ENCODE measurements at regions not wholly inside any gene's neighbourhood (a gene's known extent, or its start where the extent isn't known, plus 50 kb on each side); places are given as distances from the start of the nearest gene placed in this dataset. TPM values are rescaled to one million over a fixed set of nuclear protein-coding genes. Genes with fewer than 3 reads are reported as not detected.

DNA sequence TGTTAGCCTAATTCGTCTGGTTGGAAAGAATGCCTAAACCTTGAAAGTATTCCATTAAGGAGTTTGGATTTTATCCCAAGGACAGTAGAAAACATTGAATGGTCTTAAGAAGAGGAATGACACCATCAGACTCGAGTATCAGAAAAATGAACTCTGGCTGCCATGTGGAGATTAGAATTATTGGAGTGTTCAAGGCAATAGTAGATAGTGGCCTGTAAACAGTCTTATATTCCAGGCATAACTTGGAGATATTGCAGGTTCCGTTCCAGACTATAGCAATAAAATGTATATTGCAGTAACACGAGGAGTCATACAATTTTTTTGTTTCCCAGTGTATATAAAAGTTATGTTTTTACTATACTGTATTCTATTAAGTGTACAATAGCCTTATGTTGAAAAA lies 130.9 kb downstream of the GDAP2 start:
- no peak for DNase-seq (ENCODE audit: low read depth)
- no peak overlapping the region for H3K4me3 ChIP-seq (ENCODE audit: low read depth, low read length)
- TF ChIP-seq, protein P1, sequence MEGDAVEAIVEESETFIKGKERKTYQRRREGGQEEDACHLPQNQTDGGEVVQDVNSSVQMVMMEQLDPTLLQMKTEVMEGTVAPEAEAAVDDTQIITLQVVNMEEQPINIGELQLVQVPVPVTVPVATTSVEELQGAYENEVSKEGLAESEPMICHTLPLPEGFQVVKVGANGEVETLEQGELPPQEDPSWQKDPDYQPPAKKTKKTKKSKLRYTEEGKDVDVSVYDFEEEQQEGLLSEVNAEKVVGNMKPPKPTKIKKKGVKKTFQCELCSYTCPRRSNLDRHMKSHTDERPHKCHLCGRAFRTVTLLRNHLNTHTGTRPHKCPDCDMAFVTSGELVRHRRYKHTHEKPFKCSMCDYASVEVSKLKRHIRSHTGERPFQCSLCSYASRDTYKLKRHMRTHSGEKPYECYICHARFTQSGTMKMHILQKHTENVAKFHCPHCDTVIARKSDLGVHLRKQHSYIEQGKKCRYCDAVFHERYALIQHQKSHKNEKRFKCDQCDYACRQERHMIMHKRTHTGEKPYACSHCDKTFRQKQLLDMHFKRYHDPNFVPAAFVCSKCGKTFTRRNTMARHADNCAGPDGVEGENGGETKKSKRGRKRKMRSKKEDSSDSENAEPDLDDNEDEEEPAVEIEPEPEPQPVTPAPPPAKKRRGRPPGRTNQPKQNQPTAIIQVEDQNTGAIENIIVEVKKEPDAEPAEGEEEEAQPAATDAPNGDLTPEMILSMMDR (IDR thresholded peaks at IDR 0.05; ENCODE audit: insufficient read depth, low read length): no peak

DNA sequence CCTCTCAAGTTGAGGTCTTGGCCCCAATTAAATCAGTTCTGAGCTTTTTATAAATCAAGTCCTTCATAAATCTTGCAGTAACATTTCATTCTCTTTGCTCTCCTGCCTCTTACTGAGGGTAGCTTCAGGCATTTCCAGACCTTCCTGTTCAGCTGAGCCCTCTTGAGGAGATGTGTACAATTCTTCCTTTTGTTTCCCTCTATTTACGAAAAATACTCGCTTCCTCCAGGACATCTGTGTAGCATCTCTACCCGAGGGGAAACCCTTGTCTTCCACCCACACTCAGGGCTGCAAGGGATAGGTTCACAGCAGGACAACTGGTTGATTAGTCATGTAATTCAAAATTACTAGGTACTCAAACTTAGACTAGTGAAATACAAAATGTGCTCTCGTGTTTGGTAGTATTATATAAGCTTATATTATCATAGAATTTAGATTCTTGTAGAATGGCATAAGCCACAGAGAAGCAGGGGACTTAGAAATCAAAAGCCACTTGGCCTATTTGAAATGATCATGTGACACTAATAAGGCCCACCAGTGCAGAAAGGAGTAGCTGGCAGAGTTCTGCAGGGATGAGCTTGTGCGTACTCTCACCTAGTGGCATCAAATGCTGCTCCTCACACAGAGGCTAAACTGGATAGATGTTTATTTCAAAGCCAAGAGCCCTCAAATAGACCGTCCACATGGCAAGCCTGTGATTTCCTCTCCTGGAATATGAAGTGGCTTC lies 126.7 kb downstream of the GDAP2 start:
- DNase-seq (ENCODE audit: low read depth): no peak
- TF ChIP-seq, protein P1 (IDR thresholded peaks at IDR 0.05; ENCODE audit: insufficient read depth, low read length): no peak
- no peak overlapping the region for H3K4me3 ChIP-seq (ENCODE audit: low read depth, low read length)

DNA sequence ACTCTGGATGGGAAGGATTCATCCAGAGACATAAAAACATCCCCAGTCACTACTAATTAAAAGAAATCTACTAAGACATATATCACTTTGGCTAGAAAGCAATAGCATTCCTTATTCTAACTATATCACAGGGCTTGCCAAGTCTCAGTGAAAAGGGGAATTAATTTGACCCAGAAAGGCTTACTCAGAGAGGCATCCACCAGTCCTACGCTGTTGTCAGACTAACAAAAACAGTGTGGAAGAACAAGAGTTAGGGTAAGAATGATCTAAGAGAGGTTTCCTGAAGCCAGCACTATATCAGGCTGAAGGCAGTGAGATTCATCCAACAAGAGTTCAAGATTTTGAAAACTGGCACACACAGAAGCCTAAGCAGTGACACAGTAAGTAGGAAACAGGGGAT lies 126.1 kb downstream of the GDAP2 start:
- DNase-seq (ENCODE audit: low read depth): peak; percentile 50
- TF ChIP-seq, protein P1 (IDR thresholded peaks at IDR 0.05; ENCODE audit: insufficient read depth, low read length): no peak
- H3K4me3 ChIP-seq (ENCODE audit: low read depth, low read length): no peak overlapping the region

DNA sequence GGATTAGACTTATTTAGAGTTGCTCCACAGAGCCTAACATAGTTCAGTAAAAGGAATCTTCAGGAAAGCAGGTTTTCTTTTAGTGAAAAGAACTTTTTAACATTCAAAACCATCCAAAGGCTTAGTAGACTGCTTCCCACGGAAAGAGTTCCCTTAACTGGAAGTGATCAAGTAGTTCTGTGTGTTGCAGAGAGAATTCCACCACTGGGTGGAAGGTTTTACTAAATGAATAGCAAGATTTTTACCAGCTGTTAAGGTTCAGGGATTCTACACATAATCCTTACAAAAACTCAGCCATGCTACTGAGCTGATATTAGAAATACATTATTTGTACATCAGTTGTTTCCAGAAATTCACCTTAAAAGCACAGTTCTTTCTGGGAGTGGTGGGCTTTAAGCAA lies 119.7 kb downstream of the GDAP2 start:
- no peak overlapping the region for H3K4me3 ChIP-seq (ENCODE audit: low read depth, low read length)
- DNase-seq (ENCODE audit: low read depth): peak; percentile 62
- TF ChIP-seq, protein P1 (IDR thresholded peaks at IDR 0.05; ENCODE audit: insufficient read depth, low read length): peak; percentile 29

DNA sequence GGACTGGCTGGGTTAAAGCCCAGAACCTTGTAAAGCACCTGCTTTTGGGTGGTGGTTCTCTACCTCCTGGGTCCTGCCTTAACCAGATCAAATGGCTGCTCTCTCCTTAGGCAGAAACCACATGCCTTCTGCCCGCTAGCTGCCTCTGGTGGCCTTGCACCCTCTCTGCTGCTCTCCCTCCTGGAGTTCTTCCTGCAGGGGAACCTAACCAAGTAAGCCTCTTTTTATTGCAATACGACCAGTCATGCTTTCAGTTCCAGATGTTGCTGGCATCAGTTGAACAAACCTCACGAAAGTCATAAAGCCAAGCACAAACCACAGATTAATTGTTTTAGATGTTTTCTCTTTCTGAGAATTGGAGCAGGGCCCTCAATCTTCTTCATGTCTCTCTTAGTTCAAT lies 118.9 kb downstream of the GDAP2 start:
- peak; percentile 30 for DNase-seq (ENCODE audit: low read depth)
- no peak overlapping the region for H3K4me3 ChIP-seq (ENCODE audit: low read depth, low read length)
- TF ChIP-seq, protein P1 (IDR thresholded peaks at IDR 0.05; ENCODE audit: insufficient read depth, low read length): no peak

DNA sequence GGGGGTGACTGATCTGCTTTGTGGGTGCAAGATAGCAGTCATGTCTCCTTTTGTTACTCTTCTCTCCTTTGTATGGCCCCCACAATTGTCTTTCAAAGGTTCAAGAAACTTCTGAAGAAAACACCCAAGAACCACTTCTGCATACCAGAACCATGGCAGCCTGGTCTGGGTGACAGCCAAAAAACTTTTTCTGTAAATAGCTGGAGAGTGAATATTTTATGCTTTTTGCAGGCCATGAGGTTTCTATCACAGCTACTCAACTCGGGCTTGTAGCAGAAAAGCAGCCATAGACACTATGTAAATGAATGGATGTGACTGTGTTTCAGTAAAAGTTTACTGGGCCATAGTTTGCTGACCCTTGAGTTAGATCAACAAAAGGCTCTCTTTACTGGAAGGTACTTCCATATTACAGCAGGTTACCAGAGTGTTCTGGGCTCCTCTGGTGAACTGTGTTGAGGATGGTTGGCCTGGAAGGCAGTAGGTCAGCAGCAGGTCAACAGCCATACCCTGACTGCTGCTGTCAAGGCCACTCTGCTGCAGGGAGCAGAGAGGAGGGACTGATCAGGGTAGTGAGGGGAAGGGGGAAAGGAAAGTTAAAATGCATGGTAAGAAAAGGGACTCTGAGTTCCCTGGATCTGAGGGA lies 116.4 kb downstream of the GDAP2 start:
- TF ChIP-seq, protein P1 (IDR thresholded peaks at IDR 0.05; ENCODE audit: insufficient read depth, low read length): no peak
- DNase-seq (ENCODE audit: low read depth): peak; percentile 83
- no peak overlapping the region for H3K4me3 ChIP-seq (ENCODE audit: low read depth, low read length)

Small RNA genes in the stretch of these regions (small RNA-seq; reads per million reads assigned to genes)
- gene AL390877.1 (not detected), gene RF00561 (not detected)
